GM23338 (cell line): ENCODE measurements at regions not wholly inside any gene's neighbourhood (a gene's known extent, or its start where the extent isn't known, plus 50 kb on each side); places are given as distances from the start of the nearest gene placed in this dataset.

Source experiments
- ATAC-seq: fragments of 200-7000 bp; cut with Tn5 transposase; 3 replicates; pipeline ENCODE4 v1.9.1; 2020
- DNase-seq: peaks from one replicate; pipeline ENCODE4 v3.0.0-alpha.2; 2015; ENCODE audit warnings: low spot score
- H2AFZ ChIP-seq: fragments of 200-600 bp; sonication (generic); 2 replicates; pipeline ENCODE4 v1.8.0; 2016; ENCODE audit warnings: antibody characterized with exemption, mild to moderate bottlenecking, moderate library complexity
- H3F3A ChIP-seq: fragments of 200-600 bp; sonication (generic); replicated peaks from 2 replicates; pipeline ENCODE4 v1.8.0; 2017; ENCODE audit warnings: antibody characterized with exemption, mixed run types, low read depth
- H3K27ac ChIP-seq: fragments of 200-600 bp; sonication (generic); 2 replicates; pipeline ENCODE4 v1.6.1; 2016; ENCODE audit warnings: low read depth
- H3K27me3 ChIP-seq: fragments of 200-600 bp; sonication (generic); 2 replicates; pipeline ENCODE4 v1.8.0; 2016; ENCODE audit warnings: mild to moderate bottlenecking, mixed run types, moderate library complexity; ENCODE audit not compliant: insufficient read depth
- H3K36me3 ChIP-seq: fragments of 200-600 bp; sonication (generic); 2 replicates; pipeline ENCODE4 v1.8.0; 2016; ENCODE audit warnings: mild to moderate bottlenecking; ENCODE audit not compliant: insufficient read depth
- H3K4me1 ChIP-seq: fragments of 200-600 bp; sonication (generic); 2 replicates; pipeline ENCODE4 v1.8.0; 2016; ENCODE audit warnings: mild to moderate bottlenecking, moderate library complexity; ENCODE audit not compliant: insufficient read depth
- H3K4me2 ChIP-seq: fragments of 200-600 bp; sonication (generic); 2 replicates; pipeline ENCODE4 v1.7.1; 2017; ENCODE audit warnings: mixed run types
- H3K4me3 ChIP-seq: fragments of 200-600 bp; sonication (generic); 2 replicates; pipeline ENCODE4 v1.6.1; 2016; ENCODE audit warnings: mixed run types
- H3K79me2 ChIP-seq: fragments of 200-600 bp; sonication (generic); replicated peaks from 2 replicates; pipeline ENCODE4 v1.8.0; 2017; ENCODE audit warnings: mild to moderate bottlenecking; ENCODE audit not compliant: insufficient read depth
- H3K9me2 ChIP-seq: fragments of 200-600 bp; sonication (generic); 2 replicates; pipeline ENCODE4 v1.8.0; 2017; ENCODE audit not compliant: insufficient read depth
- H4K20me1 ChIP-seq: fragments of 200-600 bp; sonication (generic); replicated peaks from 2 replicates; pipeline ENCODE4 v1.8.0; 2017; ENCODE audit warnings: mild to moderate bottlenecking; ENCODE audit not compliant: insufficient read depth
- H3K27ac Mint-ChIP-seq: 2 replicates; pipeline ENCODE4 v1.8.0; 2020; ENCODE audit warnings: inconsistent platforms, mild to moderate bottlenecking, moderate library complexity, mixed read lengths
- H3K27me3 Mint-ChIP-seq: 3 replicates; pipeline ENCODE4 v1.8.0; 2022; ENCODE audit warnings: low read depth, mild to moderate bottlenecking, moderate library complexity, mixed read lengths, inconsistent platforms; ENCODE audit not compliant: insufficient read depth, poor library complexity
- H3K36me3 Mint-ChIP-seq: 3 replicates; pipeline ENCODE4 v1.8.0; 2021; ENCODE audit warnings: low read depth, mild to moderate bottlenecking, inconsistent platforms, moderate library complexity, mixed read lengths
- H3K4me1 Mint-ChIP-seq: 3 replicates; pipeline ENCODE4 v1.8.0; 2020; ENCODE audit warnings: mild to moderate bottlenecking, inconsistent platforms, mixed read lengths
- H3K4me3 Mint-ChIP-seq: 3 replicates; pipeline ENCODE4 v1.8.0; 2021; ENCODE audit warnings: moderate library complexity, mild to moderate bottlenecking, inconsistent platforms, mixed read lengths
- H3K9me3 Mint-ChIP-seq: 3 replicates; pipeline ENCODE4 v1.8.0; 2020; ENCODE audit warnings: moderate library complexity, mild to moderate bottlenecking, inconsistent platforms, mixed read lengths
- CREB1 ChIP-seq: fragments of 250-450 bp; sonication (Bioruptor Pico); IDR thresholded peaks from 2 replicates; pipeline ENCODE4 v1.5.0; 2020; ENCODE audit warnings: low read depth, mild to moderate bottlenecking, moderate library complexity
- ETS1 ChIP-seq: IDR thresholded peaks from 2 replicates; pipeline ENCODE4 v1.6.1; 2016; ENCODE audit warnings: antibody characterized with exemption
- EZH2 ChIP-seq: fragments of 200-600 bp; sonication (generic); IDR thresholded peaks from one replicate; pipeline ENCODE4 v1.8.0; 2017; ENCODE audit warnings: antibody characterized with exemption, mild to moderate bottlenecking, low read depth; ENCODE audit not compliant: unreplicated experiment
- JUNB ChIP-seq: IDR thresholded peaks from one replicate; pipeline ENCODE4 v1.6.1; 2016; ENCODE audit warnings: antibody characterized with exemption; ENCODE audit not compliant: unreplicated experiment
- NANOG ChIP-seq: IDR thresholded peaks from 2 replicates; pipeline ENCODE4 v1.6.1; 2016; ENCODE audit warnings: antibody characterized with exemption, borderline replicate concordance
- POLR2AphosphoS5 ChIP-seq: IDR thresholded peaks from 2 replicates; pipeline ENCODE4 v1.6.1; 2016; ENCODE audit warnings: antibody characterized with exemption, low read depth
- REST ChIP-seq: IDR thresholded peaks from one replicate; pipeline ENCODE4 v1.6.1; 2018; ENCODE audit warnings: antibody characterized with exemption; ENCODE audit not compliant: unreplicated experiment
- STAT1 ChIP-seq: IDR thresholded peaks from one replicate; pipeline ENCODE4 v1.6.1; 2016; ENCODE audit warnings: antibody characterized with exemption; ENCODE audit not compliant: unreplicated experiment
- ZNF114 ChIP-seq: fragments of 250-450 bp; sonication (Bioruptor Pico); IDR thresholded peaks from 2 replicates; pipeline ENCODE4 v1.5.0; 2020; ENCODE audit warnings: mild to moderate bottlenecking, moderate library complexity
- ZNF331 ChIP-seq: fragments of 250-450 bp; sonication (Bioruptor Pico); IDR thresholded peaks from 2 replicates; pipeline ENCODE4 v1.5.0; 2020; ENCODE audit warnings: low read depth, mild to moderate bottlenecking, moderate library complexity
- ZNF462 ChIP-seq: fragments of 250-450 bp; sonication (Bioruptor Pico); IDR thresholded peaks from 2 replicates; pipeline ENCODE4 v1.5.0; 2020; ENCODE audit warnings: mild to moderate bottlenecking, moderate library complexity

GRCh38 chr4:91851456-91851855, 452.3 kb upstream of the GRID2 start:
- H3K27ac ChIP-seq = no peak overlapping the region
- H3K9me2 ChIP-seq = no peaks in the 10 kb centered on the region
- H3F3A ChIP-seq = no peaks in the 10 kb centered on the region
- no peak for ATAC-seq
- H3K4me3 ChIP-seq = no peak overlapping the region
- no peaks in the 10 kb centered on the region for H4K20me1 ChIP-seq
- no peaks in the 10 kb centered on the region for H3K36me3 ChIP-seq
- Mint-ChIP-seq H3K4me3 (no peak overlapping the region), H3K9me3 (no peaks in the 10 kb centered on the region), H3K4me1 (no peaks in the 10 kb centered on the region), H3K36me3 (no peaks in the 10 kb centered on the region), H3K27me3 (peaks cover 4% of the 10 kb centered on the region), H3K27ac (no peak overlapping the region)
- no peaks in the 10 kb centered on the region for H3K79me2 ChIP-seq
- TF ChIP-seq NANOG = no peak
- no peak for TF ChIP-seq JUNB
- no peak for TF ChIP-seq EZH2
- TF ChIP-seq CREB1 (CRISPR knock-in tag) = no peak
- no peak for TF ChIP-seq ETS1
- no peak for TF ChIP-seq POLR2AphosphoS5
- no peak for TF ChIP-seq ZNF331 (CRISPR knock-in tag)
- no peak for TF ChIP-seq REST
- no peak for TF ChIP-seq ZNF114
- TF ChIP-seq ZNF462 (CRISPR knock-in tag) = no peak
- TF ChIP-seq STAT1 = no peak
- DNase-seq = no peak
- H3K27me3 ChIP-seq = no peaks in the 10 kb centered on the region
- H3K4me1 ChIP-seq = no peaks in the 10 kb centered on the region
- no peak overlapping the region for H3K4me2 ChIP-seq
- H2AFZ ChIP-seq = no peak overlapping the region; the same call in 1 of the 2 replicates
